GM12891 (cell line): ENCODE measurements at regions not wholly inside any gene's neighbourhood (a gene's known extent, or its start where the extent isn't known, plus 50 kb on each side); places are given as distances from the start of the nearest gene placed in this dataset.
"Not testable (repeated sequence)": the region's sequence is repeated elsewhere in the genome, so short reads cannot be mapped to it uniquely, and the experiment has no call there.

Source experiments
- DNase-seq: peaks from one replicate; pipeline ENCODE4 v3.0.0; 2011; ENCODE audit warnings: low spot score; ENCODE audit not compliant: insufficient read length
- FAIRE-seq: peaks from 2 replicates; lab custom pipeline; 2011; peaks lifted over from hg19 to GRCh38; lab: Jason Lieb, UNC
- PAX5 ChIP-seq: IDR thresholded peaks from 2 replicates; pipeline ENCODE4 v1.6.1; 2011; ENCODE audit warnings: low read length, moderate library complexity, mild to moderate bottlenecking; ENCODE audit not compliant: insufficient read depth, severe bottlenecking
- POLR2A ChIP-seq: IDR thresholded peaks from 2 replicates; pipeline ENCODE4 v1.6.1; 2011; ENCODE audit warnings: low read depth, low read length, control low read depth
- POLR2AphosphoS5 ChIP-seq: IDR thresholded peaks from 2 replicates; pipeline ENCODE4 v1.6.1; 2011; ENCODE audit warnings: low read depth, low read length, control low read depth
- POU2F2 ChIP-seq: IDR thresholded peaks from 2 replicates; pipeline ENCODE4 v1.6.1; 2011; ENCODE audit warnings: low read depth, mild to moderate bottlenecking, control low read depth, low read length, moderate library complexity
- SPI1 ChIP-seq: IDR thresholded peaks from 2 replicates; pipeline ENCODE4 v1.6.1; 2011; ENCODE audit warnings: low read depth, low read length, control low read depth
- TAF1 ChIP-seq: IDR thresholded peaks from 2 replicates; pipeline ENCODE4 v1.6.1; 2011; ENCODE audit warnings: low read depth, low read length, control low read depth

GRCh38 chr13:61111529-61111928 lies 304.1 kb downstream of the PCDH20 start:
- TF ChIP-seq POLR2A: no peak
- no peak for TF ChIP-seq POLR2AphosphoS5
- no peak for TF ChIP-seq SPI1
- TF ChIP-seq POU2F2: no peak
- no peak for TF ChIP-seq PAX5
- FAIRE-seq (no peak), DNase-seq (no peak)

GRCh38 chr13:61110732-61111131 lies 304.9 kb downstream of the PCDH20 start:
- no peak for TF ChIP-seq SPI1
- TF ChIP-seq TAF1: no peak
- no peak for TF ChIP-seq POLR2A
- TF ChIP-seq POU2F2: no peak
- no peak for TF ChIP-seq PAX5
- no peak for TF ChIP-seq POLR2AphosphoS5
- no peak for FAIRE-seq

GRCh38 chr13:61109741-61110140 lies 305.9 kb downstream of the PCDH20 start:
- FAIRE-seq: no peak
- no peak for DNase-seq
- TF ChIP-seq PAX5: no peak
- no peak for TF ChIP-seq SPI1
- TF ChIP-seq POLR2AphosphoS5: no peak
- no peak for TF ChIP-seq TAF1
- no peak for TF ChIP-seq POLR2A
- no peak for TF ChIP-seq POU2F2

More at GRCh38 chr13:61110732-61111131, 304.9 kb downstream of the PCDH20 start:
- no peak for DNase-seq

- FAIRE-seq: no peak
- no peak for DNase-seq
Measured at GRCh38 chr13:61107989-61108388, 307.7 kb downstream of the PCDH20 start.

GRCh38 chr13:61095885-61096284 lies 319.8 kb downstream of the PCDH20 start:
- FAIRE-seq (no peak), DNase-seq (no peak)
- TF ChIP-seq SPI1: no peak
- no peak for TF ChIP-seq POLR2A

More at GRCh38 chr13:61107989-61108388, 307.7 kb downstream of the PCDH20 start:
- TF ChIP-seq PAX5: no peak
- no peak for TF ChIP-seq POLR2AphosphoS5
- no peak for TF ChIP-seq POLR2A

GRCh38 chr13:61094865-61095264 lies 320.8 kb downstream of the PCDH20 start:
- no peak for DNase-seq
- TF ChIP-seq PAX5 (no peak), POLR2A (no peak), SPI1 (no peak), POLR2AphosphoS5 (no peak), POU2F2 (no peak), TAF1 (no peak)
- no peak for FAIRE-seq

- not testable (repeated sequence) for FAIRE-seq, DNase-seq
Measured at GRCh38 chr13:61089894-61090293, 325.8 kb downstream of the PCDH20 start.

- DNase-seq (no peak), FAIRE-seq (no peak)
- no peak for TF ChIP-seq PAX5
- no peak for TF ChIP-seq POLR2A
- TF ChIP-seq POLR2AphosphoS5: no peak
- no peak for TF ChIP-seq POU2F2
- TF ChIP-seq SPI1: no peak
- no peak for TF ChIP-seq TAF1
Measured at GRCh38 chr13:61086087-61086486, 329.6 kb downstream of the PCDH20 start.

GRCh38 chr13:61084988-61085387 lies 330.7 kb downstream of the PCDH20 start:
- FAIRE-seq: no peak

GRCh38 chr13:61078976-61079770 lies 336.5 kb downstream of the PCDH20 start:
- no peak for TF ChIP-seq POLR2A
- TF ChIP-seq TAF1: no peak
- no peak for TF ChIP-seq POLR2AphosphoS5
- TF ChIP-seq SPI1: no peak
- FAIRE-seq (no peak), DNase-seq (no peak)

More at GRCh38 chr13:61084988-61085387, 330.7 kb downstream of the PCDH20 start:
- TF ChIP-seq POLR2AphosphoS5 (no peak), PAX5 (no peak), SPI1 (no peak), POLR2A (no peak), TAF1 (no peak), POU2F2 (no peak)
- DNase-seq: no peak

GRCh38 chr13:61052175-61052574 lies 363.5 kb downstream of the PCDH20 start:
- DNase-seq (no peak), FAIRE-seq (no peak)
- no peak for TF ChIP-seq SPI1
- TF ChIP-seq PAX5: no peak
- TF ChIP-seq POLR2A: no peak
- TF ChIP-seq POU2F2: no peak
- no peak for TF ChIP-seq POLR2AphosphoS5
- no peak for TF ChIP-seq TAF1

GRCh38 chr13:61045251-61045650 lies 370.4 kb downstream of the PCDH20 start:
- FAIRE-seq: no peak
- no peak for DNase-seq

More at GRCh38 chr13:61045251-61045650, 370.4 kb downstream of the PCDH20 start:
- no peak for TF ChIP-seq POLR2A
- TF ChIP-seq SPI1: no peak
- no peak for TF ChIP-seq POLR2AphosphoS5
